ENCODE measurements at regions not wholly inside any gene's neighbourhood (a gene's known extent, or its start where the extent isn't known, plus 50 kb on each side); places are given as distances from the start of the nearest gene placed in this dataset.
"Not testable (repeated sequence)": the region's sequence is repeated elsewhere in the genome, so short reads cannot be mapped to it uniquely, and the experiment has no call there.

DNA sequence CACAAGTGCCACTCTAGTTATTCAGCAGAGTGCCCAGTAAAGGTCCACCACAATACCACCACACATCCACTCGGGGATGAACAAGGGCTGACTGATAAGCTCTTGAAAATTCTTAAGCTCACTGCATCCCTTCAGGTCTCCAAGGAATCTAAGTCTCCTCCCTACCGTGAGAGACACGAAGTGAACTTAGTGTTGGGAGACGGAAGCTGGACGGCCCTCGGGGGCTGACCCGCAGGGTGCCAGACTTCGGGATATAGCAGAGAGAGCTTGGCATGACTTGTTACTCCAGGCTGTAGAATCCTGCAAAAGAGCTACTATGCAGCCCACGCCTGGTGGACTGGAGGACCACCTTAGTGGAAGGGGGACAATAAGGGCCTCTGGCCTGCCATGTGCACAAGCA is 75.1 kb downstream of the LYZL1 start:
- not testable (repeated sequence) for DNase-seq (ENCODE audit: low read depth)

DNA sequence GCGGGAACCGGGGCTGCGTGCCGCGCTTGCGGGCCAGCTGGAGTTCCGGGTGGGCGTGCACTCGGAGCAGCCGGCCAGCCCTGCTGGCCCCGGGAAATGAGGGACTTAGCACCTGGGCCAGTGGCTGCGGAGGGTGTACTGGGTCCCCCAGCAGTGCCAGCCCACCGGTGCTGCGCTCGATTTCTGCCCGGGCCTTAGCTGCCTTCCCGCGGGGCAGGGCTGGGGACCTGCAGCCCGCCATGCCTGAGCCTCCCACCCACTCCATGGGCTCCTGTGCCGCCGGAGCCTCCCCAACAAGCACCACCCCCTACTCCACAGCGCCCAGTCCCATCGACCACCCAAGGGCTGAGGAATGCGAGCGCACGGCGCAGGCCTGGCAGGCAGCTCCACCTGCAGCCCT is 77.3 kb downstream of the LYZL1 start:
- not testable (repeated sequence) for DNase-seq (ENCODE audit: low read depth)

DNA sequence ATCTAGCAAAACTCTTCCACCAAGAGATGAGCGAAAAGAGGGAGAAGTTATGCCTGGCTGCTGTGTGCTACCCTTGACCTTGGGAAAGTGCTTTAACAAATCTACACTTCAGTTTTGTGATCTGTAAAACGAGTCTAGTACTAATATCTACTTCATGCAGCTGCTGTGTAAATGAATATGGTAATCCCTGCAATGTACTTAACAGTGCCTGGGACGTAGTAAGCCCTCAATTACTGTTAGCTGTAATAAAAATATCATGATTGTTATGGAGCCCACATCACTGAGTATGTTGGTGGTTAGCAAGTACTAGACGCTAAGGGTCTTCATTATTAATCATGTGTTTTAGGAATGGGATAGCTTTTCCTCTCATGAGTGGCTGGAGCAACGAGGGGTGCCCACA is 80.5 kb downstream of the LYZL1 start:
- no peak for DNase-seq (ENCODE audit: low read depth)

DNA sequence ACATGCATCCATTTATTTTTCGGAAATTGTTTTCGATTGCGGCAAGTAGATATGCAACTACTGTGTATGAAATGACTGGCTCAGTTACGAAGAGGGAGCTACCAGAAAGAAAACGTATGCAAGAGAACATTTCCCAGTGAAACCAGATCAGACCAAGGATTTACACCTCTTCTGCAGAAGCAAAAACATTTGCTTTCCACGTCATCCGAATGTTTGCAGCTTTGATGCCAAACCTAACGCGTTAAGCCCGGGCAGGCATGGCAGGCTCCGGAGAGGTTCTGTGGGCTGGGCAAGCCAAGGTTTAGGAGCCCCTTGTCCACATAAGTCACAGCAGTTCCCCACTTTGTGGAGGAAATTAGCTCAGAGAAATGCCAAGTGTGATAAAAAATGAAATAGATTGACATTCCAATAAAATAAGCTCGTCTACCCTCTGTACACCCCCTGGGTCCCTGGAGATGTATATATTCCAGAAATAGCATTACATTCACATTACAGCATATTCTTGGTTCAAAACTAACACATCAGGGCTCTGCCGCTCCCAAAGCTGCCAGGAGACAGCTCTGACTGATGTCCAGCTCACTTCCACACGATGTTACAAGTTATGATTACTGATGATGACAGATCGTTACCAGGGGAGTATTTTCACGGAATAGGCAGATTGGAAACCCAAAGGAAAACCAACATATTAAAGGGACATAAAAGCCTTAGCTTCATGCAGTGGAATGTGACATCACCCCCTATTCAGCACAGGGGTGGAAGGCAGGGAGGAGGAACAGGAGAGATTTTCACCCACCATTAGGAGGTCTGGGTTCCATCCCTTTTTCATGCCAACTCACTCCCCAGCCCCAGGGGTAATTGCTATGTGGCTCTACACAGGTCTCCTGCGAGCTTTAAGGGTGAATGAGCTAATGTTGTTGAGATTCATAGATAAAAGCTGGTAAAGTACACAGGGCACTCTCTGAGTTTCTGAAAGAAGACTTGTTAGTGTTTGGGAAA is 81.5 kb downstream of the LYZL1 start:
- peak; percentile 36 for DNase-seq (ENCODE audit: low read depth)

DNA sequence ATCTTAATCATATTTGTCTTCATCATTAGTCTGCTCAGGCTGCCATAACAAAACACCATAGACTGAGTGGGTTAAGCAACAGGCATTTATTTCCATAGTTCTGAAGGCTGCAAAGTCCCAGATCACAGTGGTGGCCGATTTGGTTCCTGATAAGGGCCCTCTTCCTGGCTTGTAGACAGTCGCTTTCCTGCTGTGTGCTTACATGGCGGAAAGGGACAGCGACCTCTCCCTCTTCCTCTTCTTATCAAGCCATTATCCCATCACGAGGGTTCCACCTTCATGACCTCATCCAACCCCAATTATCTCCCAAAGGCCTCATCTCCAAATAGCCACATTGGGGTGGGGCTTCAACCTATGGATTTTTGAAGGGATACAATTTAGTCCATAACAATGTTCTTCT is 84.0 kb downstream of the LYZL1 start:
- no peak for DNase-seq (ENCODE audit: low read depth)

DNA sequence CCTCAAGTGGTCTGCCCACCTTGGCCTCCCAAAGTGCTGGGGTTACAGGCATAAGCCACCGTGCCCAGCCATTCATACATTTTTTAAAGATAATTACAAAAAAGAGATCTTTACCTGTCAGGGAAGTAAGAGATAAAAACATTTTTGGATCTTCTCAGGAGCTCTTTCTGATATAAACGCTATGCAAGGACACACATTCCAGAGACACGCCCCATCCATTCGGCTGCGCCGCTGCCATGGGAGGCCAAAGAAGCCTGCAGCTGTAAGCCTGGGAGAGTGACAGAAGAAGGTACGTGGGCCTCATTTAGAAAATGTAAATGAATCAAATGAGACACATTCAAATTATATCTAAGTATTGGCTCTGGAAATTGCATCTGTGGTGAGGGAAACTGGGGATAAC is 85.3 kb downstream of the LYZL1 start:
- no peak for DNase-seq (ENCODE audit: low read depth)

DNA sequence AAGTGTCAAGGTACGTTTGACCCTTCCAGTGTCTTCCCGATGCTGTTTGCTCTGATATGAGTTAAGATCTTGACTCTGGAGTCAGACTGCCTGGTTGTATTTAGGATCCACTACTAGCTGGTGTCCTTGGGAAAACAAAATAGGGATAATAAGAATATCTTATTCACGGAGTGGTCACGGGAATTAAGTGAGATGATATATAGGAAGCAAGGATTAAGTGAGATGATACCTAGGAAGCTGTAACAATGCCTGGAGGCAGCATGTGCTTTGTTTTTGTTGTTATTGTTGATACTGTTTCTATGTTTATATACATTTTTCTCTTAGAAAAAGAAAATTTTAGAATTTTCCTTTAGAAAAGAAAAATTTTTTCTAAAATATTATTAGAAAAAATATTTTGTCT is 87.0 kb downstream of the LYZL1 start:
- no peak for DNase-seq (ENCODE audit: low read depth)

DNA sequence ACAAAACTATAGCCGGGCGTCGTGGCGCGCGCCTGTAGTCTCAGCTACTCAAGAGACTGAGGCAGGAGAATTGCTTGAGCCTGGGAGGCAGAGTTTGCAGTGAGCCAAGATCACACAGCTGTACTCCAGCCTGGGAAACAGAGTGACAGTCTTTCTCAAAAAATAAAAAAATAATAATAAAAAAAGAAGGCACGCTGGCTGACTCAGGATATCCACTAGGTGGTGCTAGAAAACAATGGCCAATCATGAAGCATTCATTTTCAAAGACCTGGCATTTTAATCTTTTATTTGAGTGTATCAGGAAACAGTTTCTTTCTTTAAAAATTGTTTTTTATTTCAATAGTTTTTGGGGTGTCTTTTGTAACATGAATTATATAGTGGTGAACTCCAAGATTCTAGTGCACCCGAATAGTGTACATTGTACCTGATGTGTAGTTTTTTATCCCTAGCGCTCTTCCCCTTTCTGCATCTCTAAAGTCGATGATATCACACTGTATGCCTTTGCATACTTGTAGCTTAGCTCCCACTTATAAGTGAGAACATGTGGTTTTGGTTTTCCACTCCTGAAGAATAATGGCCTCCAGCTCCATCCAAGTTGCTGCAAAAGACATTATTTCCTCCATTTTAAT is 88.6 kb downstream of the LYZL1 start:
- peak; percentile 19 for DNase-seq (ENCODE audit: low read depth)

DNA sequence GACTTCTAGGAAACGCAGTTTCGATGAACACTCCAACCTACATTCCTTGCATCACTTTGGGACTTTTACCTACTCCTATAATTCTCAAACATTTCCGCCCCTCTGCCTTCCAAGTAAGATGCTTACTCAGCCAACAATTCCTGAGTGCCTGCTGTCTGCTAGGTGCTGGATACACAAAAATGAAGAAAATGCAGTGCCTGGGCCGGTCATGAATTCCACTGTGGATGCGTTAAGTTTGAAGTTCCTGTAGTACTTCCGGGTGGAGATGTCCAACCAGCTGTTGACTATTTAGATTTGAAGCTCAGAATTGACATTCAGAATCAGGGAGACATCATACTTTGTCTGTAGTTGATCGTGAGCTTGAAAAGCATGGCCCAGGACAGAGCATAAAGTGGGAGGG is 89.2 kb downstream of the LYZL1 start:
- DNase-seq (ENCODE audit: low read depth): no peak

DNA sequence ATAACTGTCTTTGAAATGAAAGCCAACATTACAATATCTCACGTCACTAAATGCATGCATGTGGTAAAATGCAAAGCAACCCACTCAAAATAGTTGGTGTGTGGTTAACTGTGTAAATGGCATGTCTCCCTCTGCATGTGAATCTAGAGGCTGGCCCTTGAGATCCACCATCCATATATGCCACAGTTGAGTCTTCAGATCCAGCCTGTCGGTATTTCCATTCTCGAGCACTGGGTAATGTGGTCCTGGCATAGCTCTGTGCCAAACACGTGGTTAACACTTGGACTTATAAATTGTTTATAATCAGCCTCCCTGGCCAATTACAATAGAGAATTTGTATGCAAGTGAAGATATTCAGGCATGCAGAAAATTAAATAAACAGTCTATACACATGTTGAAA is 90.3 kb downstream of the LYZL1 start:
- no peak for DNase-seq (ENCODE audit: low read depth)

DNA sequence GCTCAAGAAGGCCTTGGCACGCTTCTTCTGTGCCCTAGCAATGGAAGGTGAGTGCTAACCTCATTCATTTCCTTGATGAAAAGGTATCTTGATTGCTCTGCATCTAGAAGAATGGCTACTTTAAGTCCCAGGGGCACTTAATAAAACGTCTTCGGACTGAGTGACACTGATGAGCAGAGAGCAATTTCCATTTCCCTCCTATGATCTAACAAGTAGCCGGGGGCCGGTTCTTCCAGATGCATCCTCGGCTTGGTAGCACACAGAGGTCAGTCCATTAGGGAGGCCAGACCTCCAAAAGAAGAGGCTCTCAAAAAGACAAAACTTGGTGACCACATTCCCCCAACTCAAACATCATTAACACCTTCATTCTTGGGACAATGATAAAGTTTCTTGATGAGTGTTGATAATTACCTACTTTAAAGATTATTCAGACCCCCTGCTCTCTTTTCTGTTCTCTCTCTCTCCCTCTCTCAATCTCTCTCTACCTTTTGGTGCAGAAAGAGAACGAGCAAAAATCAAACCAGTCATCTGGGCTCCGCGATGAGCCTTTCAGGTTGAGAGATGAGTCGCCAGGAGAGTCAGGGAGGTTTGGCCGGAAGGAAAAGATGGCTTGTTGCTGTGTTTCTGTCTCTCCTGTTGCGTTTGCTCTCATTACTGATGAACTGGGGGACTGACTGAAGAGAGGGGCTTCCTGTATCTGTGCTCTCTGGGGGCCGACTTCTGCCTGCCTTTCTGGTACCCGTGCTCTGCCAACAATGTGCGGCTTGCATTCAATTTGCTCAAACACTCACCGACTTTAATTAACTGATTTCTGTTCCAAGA is 91.1 kb downstream of the LYZL1 start:
- not testable (repeated sequence) for DNase-seq (ENCODE audit: low read depth)

DNA sequence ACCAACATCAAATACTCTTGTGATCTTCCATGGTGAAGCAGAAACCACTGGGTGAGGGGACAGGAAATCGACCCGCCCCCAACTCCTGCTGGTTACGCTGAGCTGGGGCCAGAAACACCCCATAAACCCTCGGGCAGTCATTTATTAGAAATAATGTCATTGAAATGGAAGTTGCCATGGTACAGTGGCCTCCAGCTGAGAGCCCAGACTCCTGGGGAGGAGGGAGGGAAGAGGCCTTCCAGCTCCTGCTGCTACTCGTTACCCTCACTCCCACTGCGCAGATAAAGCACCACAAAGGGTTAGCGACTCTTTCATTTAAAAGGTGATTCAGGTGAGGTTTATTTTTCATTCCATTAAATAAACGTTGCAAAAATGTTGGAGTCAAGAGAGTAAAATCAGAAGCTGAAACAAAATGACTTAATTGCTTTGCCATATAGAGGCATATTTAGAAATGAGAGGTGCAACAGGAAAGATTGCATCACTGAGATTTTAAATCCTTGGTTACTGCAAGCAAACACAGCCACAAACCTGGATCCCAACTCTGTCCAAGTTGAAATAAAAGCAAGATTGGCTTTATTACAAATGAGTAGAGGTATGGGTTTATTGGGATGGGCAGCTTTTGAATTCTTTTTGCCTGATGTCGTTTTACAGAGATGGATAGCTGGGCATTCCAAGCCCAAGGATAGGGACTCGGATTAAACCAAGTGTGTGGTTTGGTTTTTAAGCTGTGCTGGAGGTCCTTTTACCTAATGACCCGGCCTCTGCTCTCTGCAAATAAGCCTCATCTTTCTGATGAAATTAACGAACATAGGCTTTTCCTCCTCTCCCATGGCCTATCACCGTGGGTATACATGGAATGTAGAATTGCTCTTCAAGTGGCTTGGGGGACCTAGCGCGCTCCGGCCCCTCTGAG is 92.0 kb downstream of the LYZL1 start:
- DNase-seq (ENCODE audit: low read depth): not testable (repeated sequence)

DNA sequence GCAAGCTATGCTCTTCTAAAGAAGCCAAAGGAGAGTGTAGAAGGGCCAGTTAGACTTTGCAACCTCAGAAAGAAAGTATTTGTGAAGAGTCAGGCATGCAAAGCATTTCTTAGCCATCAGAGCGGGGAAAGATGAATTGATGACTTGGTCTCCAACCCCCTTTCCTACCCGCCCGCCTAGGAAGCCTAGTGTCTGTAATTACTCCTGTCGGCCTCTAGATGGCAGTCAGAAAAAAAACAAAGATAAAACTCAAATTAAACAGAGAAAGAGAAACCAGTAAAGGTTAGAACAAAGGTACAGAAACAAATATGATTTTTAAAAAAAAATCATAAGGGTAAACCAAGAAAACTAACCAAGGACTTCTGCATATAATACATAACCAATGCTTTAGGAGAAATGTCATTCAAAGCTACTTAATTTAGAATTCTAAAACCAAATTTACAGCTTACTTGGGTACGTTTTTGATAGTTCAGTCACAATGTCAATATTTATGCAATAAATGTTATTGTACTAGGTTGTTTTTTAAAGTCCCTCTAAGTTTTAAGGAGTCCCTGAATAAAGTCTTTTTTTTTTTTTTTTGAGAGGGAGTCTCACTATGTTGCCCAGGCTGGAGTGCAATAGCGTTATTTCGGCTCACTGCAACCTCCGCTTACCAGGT is 97.6 kb downstream of the LYZL1 start:
- DNase-seq (ENCODE audit: low read depth): peak; percentile 12

DNA sequence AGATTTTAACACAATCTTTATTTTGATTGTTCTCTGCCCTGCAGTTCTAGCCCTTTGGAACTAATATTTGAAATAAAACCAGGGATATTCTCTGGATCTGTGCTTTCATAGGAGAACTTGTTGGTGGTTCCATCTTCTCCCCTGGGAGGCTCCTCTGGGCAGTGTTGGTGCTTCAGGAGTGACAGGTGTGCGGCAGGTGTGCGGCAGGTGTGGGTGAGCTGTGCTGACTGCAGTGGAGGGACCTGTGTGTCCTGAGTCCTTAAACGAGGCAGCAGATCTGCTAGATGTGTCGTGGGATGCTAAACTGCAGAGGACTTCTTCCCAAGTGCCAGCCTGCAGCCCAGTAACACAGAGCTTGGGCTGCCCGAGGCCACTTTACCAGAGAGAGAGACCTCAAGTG is 98.4 kb downstream of the LYZL1 start:
- DNase-seq (ENCODE audit: low read depth): no peak

DNA sequence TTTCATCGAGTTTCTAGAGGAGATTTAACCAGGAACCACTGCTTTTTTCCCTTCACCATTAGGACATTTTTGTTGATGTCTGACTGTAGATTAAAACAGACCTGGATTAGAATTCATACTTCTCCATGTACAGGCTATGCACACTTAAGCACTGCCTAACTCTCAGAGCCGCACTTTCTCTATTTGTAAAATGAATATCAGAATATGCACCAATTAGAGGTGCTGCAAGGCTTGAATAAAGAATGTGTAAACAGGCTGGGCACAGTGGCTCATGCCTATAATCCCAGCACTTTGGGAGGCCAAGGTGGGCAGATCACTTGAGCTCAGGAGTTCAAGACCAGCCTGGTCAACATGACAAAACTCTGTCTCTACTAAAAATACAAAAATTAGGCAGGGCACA is 99.2 kb downstream of the LYZL1 start:
- not testable (repeated sequence) for DNase-seq (ENCODE audit: low read depth)

DNA sequence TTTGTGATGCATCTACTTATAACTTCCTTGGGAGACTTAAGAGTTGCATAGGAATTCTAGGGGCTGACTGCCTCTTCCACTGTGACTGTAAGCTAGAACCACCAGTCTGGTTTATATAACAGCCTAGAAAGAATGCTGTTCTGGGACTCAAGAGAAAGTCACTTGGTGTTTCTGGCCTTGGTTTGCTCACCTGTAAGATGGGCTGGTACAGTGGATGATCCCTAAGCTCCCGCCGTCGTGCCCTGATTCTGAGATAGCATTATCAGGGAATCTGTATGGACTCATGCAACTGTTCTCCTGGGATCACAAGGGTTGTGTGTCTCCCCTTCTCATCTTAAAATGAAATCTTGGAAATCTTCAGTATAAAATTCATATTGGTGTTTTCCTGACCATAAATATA is 100.6 kb downstream of the LYZL1 start:
- DNase-seq (ENCODE audit: low read depth): no peak

DNA sequence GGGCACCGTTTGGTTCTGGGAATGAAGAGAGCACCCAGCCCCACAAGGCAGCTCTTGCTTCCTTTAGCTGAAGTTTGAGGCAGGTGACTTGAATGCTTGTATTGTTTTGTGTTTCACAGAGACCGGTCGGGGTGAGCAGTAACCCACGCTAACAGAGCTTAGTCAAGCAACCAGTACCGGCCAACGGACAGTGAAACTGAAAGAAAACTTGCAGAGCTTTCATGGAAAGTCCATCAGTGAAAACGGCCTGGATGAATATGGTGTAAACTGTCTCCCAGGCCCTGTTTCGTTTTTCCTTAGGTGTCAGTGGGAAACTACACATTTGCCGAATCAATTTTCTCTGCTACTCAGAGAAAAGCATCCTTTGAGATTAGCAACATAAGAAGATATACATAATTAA is 101.1 kb downstream of the LYZL1 start:
- DNase-seq (ENCODE audit: low read depth): no peak

DNA sequence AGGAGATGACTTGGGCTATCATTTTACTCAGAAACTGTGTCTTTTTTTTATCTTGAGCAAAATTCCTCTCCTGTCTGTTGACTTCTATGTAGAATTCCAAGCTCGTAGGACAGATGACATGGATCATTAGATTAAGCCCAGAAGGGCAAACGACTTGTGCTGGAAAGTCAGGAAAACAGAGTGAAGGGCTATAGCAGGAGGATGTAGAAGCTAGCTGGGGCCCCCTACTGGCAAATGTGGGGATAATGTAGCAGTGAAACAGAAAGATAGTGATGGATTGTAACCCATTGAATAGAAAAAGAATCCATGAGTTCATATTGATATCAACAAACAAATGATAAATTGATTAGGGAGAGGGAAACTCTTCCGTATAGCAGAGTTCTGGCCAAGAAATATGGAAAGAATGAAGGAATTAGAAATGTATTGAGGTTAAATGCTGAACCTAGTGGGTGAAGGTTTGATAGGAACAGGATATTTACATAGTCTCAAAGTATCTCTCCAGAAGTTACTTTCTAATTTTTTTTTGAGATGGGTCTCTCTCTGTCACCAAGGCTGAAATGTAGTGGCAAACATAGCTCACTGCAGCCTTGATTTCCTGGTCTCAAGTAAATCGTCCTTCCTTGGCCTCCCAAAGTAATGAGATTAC is 103.6 kb downstream of the LYZL1 start:
- DNase-seq (ENCODE audit: low read depth): peak; percentile 27

DNA sequence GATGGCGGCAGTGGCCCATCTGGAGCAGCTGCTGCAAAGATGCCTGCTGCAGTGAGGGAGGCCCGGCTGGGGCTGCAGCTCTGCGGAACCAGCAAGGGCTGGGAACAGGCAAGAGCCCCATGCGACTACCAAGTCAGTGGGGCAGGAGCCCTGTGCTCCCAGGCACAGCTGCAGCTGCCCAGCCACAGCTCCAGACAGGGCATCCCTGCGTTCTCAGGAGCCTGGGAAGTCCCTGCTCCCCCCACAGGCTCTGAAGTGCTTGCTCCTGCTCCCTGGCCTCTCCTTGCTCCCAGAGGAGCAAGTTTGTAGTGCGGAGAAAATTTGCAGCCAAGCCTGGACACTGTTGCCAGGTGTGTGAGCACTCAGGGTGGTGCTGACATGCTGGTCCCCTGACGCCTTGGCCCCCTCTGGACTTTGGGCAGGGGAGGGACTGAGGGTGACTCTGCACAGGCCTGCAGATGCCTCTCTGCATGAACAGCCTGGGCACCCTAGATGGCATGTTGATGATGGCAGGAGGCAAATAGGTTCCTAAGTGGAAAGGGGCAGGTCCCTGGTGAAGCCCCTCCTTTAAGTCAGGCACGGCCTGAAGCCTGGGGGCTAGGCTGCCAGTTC is 105.6 kb downstream of the LYZL1 start:
- DNase-seq (ENCODE audit: low read depth): no peak

DNA sequence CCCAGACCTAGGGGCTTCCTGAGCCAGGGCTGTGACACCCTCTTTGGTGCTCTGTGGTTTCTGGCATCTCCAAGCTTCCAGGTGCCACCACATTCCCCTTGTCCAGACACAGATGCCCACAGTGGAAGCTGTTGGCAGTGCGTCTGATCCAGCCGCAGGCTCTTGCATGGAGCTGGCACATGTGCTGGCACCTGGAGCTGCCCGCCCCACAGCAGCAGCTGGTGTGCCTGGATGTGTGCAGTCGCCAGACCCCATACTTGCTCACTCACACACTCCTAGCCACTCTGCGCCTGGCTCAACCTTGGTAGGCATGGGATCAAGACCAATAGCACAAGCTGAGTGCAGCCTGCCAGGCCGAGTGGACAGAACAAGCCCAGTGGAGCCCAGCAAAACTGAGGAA is 106.5 kb downstream of the LYZL1 start:
- no peak for DNase-seq (ENCODE audit: low read depth)
